SK-N-SH treated with all-trans-retinoic acid at 6 μM for 48 hours (cell line): ENCODE measurements at regions not wholly inside any gene's neighbourhood (a gene's known extent, or its start where the extent isn't known, plus 50 kb on each side); places are given as distances from the start of the nearest gene placed in this dataset.
"Not testable (repeated sequence)": the region's sequence is repeated elsewhere in the genome, so short reads cannot be mapped to it uniquely, and the experiment has no call there.

Experiments used
- ATAC-seq: fragments of 200-7000 bp; cut with Tn5 transposase; 3 replicates; pipeline ENCODE4 v1.9.1; 2020; ENCODE audit warnings: mild to moderate bottlenecking, moderate library complexity
- ARNTL ChIP-seq: fragments of 450-650 bp; formaldehyde crosslinking; IDR thresholded peaks from 2 replicates; pipeline ENCODE4 v1.5.0; 2020; ENCODE audit warnings: low read depth, mild to moderate bottlenecking, moderate library complexity, borderline replicate concordance
- CREB5 ChIP-seq: fragments of 250-450 bp; sonication (Bioruptor Pico); IDR thresholded peaks from 2 replicates; pipeline ENCODE4 v1.5.1; 2020; ENCODE audit warnings: low read depth, mild to moderate bottlenecking, moderate library complexity
- CSDC2 ChIP-seq: fragments of 250-450 bp; sonication (Bioruptor Pico); IDR thresholded peaks from 2 replicates; pipeline ENCODE4 v1.5.0; 2020; ENCODE audit warnings: mild to moderate bottlenecking, moderate library complexity
- ISL1 ChIP-seq: fragments of 250-450 bp; sonication (Bioruptor Pico); IDR thresholded peaks from 2 replicates; pipeline ENCODE4 v2.1.2; 2022; ENCODE audit warnings: mild to moderate bottlenecking, moderate library complexity
- OSR1 ChIP-seq: fragments of 250-450 bp; sonication (Bioruptor Pico); IDR thresholded peaks from 2 replicates; pipeline ENCODE4 v1.8.0; 2022; ENCODE audit warnings: moderate library complexity, mild to moderate bottlenecking, inconsistent platforms
- PATZ1 ChIP-seq: fragments of 250-450 bp; sonication (Bioruptor Pico); IDR thresholded peaks from 2 replicates; pipeline ENCODE4 v1.8.0; 2020; ENCODE audit warnings: mild to moderate bottlenecking, moderate library complexity, borderline replicate concordance
- PPARA ChIP-seq: fragments of 250-450 bp; sonication (Bioruptor Pico); IDR thresholded peaks from 2 replicates; pipeline ENCODE4 v1.5.0; 2020; ENCODE audit warnings: mild to moderate bottlenecking, borderline replicate concordance
- RARB ChIP-seq: fragments of 250-450 bp; sonication (Bioruptor Pico); IDR thresholded peaks from 2 replicates; pipeline ENCODE4 v1.8.0; 2021; ENCODE audit warnings: mild to moderate bottlenecking, moderate library complexity
- SNAI2 ChIP-seq: fragments of 250-450 bp; sonication (Bioruptor Pico); IDR thresholded peaks from 2 replicates; pipeline ENCODE4 v1.5.0; 2020; ENCODE audit warnings: mild to moderate bottlenecking, moderate library complexity
- TCF4 ChIP-seq: fragments of 250-450 bp; sonication (Bioruptor Pico); IDR thresholded peaks from 2 replicates; pipeline ENCODE4 v1.8.0; 2021; ENCODE audit warnings: mild to moderate bottlenecking, moderate library complexity, borderline replicate concordance
- ZC3H10 ChIP-seq: fragments of 250-450 bp; sonication (Bioruptor Pico); IDR thresholded peaks from 2 replicates; pipeline ENCODE4 v1.5.1; 2021; ENCODE audit warnings: mild to moderate bottlenecking, moderate library complexity
- ZFP3 ChIP-seq: fragments of 250-450 bp; sonication (Bioruptor Pico); IDR thresholded peaks from 2 replicates; pipeline ENCODE4 v1.5.0; 2020; ENCODE audit warnings: mild to moderate bottlenecking, moderate library complexity
- ZFP30 ChIP-seq: fragments of 450-650 bp; formaldehyde crosslinking; IDR thresholded peaks from 2 replicates; pipeline ENCODE4 v1.5.0; 2022; ENCODE audit warnings: mild to moderate bottlenecking, moderate library complexity
- ZNF565 ChIP-seq: fragments of 450-650 bp; formaldehyde crosslinking; conservative IDR thresholded peaks from 2 replicates; pipeline ENCODE4 v1.5.0; 2020; ENCODE audit warnings: low read depth, mild to moderate bottlenecking, moderate library complexity
- ZNF8 ChIP-seq: fragments of 450-650 bp; formaldehyde crosslinking; IDR thresholded peaks from 2 replicates; pipeline ENCODE4 v1.5.0; 2020; ENCODE audit warnings: mild to moderate bottlenecking, moderate library complexity
- TF ChIP-seq, protein P1 (sequence below): fragments of 250-450 bp; sonication (Bioruptor Pico); IDR thresholded peaks from 2 replicates; pipeline ENCODE4 v1.8.0; 2021; ENCODE audit warnings: low read depth, mild to moderate bottlenecking, moderate library complexity, borderline replicate concordance
- TF ChIP-seq, protein P2 (sequence below): fragments of 250-450 bp; sonication (Bioruptor Pico); IDR thresholded peaks from 2 replicates; pipeline ENCODE4 v1.5.1; 2021; ENCODE audit warnings: mild to moderate bottlenecking, moderate library complexity

DNA sequence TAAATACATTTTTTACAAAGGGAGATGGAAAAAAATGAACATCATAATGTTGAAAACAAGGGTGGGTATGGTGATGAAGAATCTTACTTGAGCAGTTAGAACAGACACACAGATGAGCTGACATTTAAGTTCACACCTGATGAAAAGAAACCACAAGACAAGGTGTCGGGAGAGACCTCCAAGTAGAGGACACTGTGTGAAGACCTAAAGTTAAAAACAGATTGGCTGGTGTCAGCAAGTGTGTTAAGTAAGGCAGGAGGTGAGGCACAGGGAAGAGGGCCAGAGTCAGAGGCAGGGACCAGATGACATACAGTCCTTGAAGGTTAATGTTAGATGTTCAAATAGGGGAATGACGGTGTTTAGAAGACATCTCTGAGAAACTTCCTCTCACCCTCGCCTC, 236.8 kb downstream of the FAT3 start:
- TF ChIP-seq TCF4 (CRISPR knock-in tag) (no peak), ARNTL (CRISPR knock-in tag) (no peak), PPARA (CRISPR knock-in tag) (no peak), CREB5 (CRISPR knock-in tag) (no peak), OSR1 (CRISPR knock-in tag) (no peak), SNAI2 (CRISPR knock-in tag) (no peak)
- no peak for ATAC-seq

GRCh38 chr11:92462821-92463220, 238.2 kb downstream of the FAT3 start:
- no peak for TF ChIP-seq ZNF8
- no peak for TF ChIP-seq ZFP3 (CRISPR knock-in tag)
- TF ChIP-seq, protein P1, sequence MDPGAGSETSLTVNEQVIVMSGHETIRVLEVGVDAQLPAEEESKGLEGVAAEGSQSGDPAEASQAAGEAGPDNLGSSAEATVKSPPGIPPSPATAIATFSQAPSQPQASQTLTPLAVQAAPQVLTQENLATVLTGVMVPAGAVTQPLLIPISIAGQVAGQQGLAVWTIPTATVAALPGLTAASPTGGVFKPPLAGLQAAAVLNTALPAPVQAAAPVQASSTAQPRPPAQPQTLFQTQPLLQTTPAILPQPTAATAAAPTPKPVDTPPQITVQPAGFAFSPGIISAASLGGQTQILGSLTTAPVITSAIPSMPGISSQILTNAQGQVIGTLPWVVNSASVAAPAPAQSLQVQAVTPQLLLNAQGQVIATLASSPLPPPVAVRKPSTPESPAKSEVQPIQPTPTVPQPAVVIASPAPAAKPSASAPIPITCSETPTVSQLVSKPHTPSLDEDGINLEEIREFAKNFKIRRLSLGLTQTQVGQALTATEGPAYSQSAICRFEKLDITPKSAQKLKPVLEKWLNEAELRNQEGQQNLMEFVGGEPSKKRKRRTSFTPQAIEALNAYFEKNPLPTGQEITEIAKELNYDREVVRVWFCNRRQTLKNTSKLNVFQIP (CRISPR knock-in tag): no peak

DNA sequence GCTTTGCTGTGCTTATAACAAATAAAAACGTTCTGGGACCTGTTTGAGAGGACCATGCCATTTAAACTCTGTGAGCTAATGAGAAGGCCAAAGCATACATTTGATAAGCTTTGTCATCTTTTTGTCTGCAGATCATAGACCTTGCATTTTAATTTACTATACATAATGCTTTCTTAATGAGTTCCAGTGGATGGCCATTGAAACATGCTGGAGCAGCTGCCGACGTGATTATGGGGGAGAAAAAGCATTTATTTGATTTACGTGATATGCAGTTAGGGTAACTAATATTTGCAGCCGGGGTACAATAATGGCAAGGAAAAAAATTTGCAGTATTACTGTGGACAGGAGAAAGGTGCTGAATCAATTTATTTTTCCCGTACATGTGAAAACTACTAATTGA, 240.2 kb downstream of the FAT3 start:
- TF ChIP-seq, protein P1 (CRISPR knock-in tag): no peak
- TF ChIP-seq SNAI2 (CRISPR knock-in tag): no peak
- TF ChIP-seq ZNF8: no peak
- TF ChIP-seq PPARA (CRISPR knock-in tag): no peak
- no peak for TF ChIP-seq PATZ1 (CRISPR knock-in tag)
- TF ChIP-seq ISL1: no peak
- TF ChIP-seq TCF4 (CRISPR knock-in tag): no peak
- no peak for TF ChIP-seq ZFP30 (CRISPR knock-in tag)
- TF ChIP-seq CSDC2 (CRISPR knock-in tag): no peak
- no peak for TF ChIP-seq ARNTL (CRISPR knock-in tag)
- TF ChIP-seq RARB (CRISPR knock-in tag): no peak
- TF ChIP-seq ZNF565 (CRISPR knock-in tag): no peak
- no peak for TF ChIP-seq ZFP3 (CRISPR knock-in tag)
- no peak for TF ChIP-seq CREB5 (CRISPR knock-in tag)
- no peak for TF ChIP-seq OSR1 (CRISPR knock-in tag)
- TF ChIP-seq, protein P2, sequence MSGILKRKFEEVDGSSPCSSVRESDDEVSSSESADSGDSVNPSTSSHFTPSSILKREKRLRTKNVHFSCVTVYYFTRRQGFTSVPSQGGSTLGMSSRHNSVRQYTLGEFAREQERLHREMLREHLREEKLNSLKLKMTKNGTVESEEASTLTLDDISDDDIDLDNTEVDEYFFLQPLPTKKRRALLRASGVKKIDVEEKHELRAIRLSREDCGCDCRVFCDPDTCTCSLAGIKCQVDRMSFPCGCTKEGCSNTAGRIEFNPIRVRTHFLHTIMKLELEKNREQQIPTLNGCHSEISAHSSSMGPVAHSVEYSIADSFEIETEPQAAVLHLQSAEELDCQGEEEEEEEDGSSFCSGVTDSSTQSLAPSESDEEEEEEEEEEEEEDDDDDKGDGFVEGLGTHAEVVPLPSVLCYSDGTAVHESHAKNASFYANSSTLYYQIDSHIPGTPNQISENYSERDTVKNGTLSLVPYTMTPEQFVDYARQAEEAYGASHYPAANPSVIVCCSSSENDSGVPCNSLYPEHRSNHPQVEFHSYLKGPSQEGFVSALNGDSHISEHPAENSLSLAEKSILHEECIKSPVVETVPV (CRISPR knock-in tag): no peak
- no peak for TF ChIP-seq ZC3H10 (CRISPR knock-in tag)
- TF ChIP-seq, all 23 proteins: peak for 0
- ATAC-seq: no peak

More at GRCh38 chr11:92462821-92463220, 238.2 kb downstream of the FAT3 start:
- ATAC-seq: no peak

- not testable (repeated sequence) for ATAC-seq
Observed at GRCh38 chr11:92465410-92465809, 240.8 kb downstream of the FAT3 start.
